ENCODE measurements at regions not wholly inside any gene's neighbourhood (a gene's known extent, or its start where the extent isn't known, plus 50 kb on each side); places are given as distances from the start of the nearest gene placed in this dataset.

DNA sequence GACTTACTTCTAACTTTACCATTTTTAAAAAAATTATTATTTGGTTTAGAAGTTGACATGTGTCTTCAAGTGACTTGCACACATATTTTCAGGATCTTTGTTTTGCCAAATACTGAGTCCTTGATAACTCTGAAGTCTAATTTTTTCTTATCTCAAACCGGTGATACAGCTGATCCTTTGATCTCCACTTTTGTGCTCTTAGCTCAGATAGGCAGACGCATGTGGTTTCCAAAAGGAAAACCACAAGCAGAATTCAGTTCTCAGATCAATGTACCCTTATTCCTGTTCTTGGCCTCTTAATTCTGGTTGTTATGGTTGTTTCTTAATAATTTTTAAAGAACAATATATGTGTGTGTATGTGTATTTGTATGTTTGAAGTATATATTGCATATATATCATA is 238.3 kb upstream of the EDIL3 start:
- DNase-seq, result no peak
- peaks cover 3% of the 10 kb centered on the region for H3K4me1 Mint-ChIP-seq
- no peak overlapping the region for H3K4me3 Mint-ChIP-seq
- H3K27ac Mint-ChIP-seq, result no peak overlapping the region
- CTCF ChIA-PET, result no interaction called here
- H3K36me3 Mint-ChIP-seq, result no peaks in the 10 kb centered on the region
- no peaks in the 10 kb centered on the region for H3K9me3 Mint-ChIP-seq
- H3K27me3 Mint-ChIP-seq, result no peaks in the 10 kb centered on the region

DNA sequence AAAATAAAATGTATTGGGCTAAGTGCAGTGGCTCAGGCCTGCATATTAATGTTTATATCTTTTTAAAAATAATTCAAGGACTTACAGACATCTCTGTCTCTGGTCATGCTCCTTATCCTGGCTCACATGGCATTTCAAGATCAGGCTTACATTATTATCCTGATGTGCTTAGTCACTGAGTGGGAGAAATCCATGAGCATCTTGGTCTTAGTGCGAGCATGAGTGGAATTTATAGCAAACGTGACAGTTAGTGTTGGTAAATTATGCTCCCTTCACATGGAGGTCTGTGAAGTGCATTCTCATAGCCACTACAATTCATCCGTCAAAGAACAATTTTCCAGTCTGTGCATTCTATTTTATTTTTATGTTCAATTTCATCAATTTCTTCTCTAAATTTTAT is 237.8 kb upstream of the EDIL3 start:
- no peak for DNase-seq
- Mint-ChIP-seq H3K36me3 (no peaks in the 10 kb centered on the region), H3K4me3 (no peak overlapping the region), H3K27me3 (no peaks in the 10 kb centered on the region), H3K27ac (no peak overlapping the region), H3K4me1 (peaks cover 3% of the 10 kb centered on the region), H3K9me3 (no peaks in the 10 kb centered on the region)
- CTCF ChIA-PET, result no interaction called here

DNA sequence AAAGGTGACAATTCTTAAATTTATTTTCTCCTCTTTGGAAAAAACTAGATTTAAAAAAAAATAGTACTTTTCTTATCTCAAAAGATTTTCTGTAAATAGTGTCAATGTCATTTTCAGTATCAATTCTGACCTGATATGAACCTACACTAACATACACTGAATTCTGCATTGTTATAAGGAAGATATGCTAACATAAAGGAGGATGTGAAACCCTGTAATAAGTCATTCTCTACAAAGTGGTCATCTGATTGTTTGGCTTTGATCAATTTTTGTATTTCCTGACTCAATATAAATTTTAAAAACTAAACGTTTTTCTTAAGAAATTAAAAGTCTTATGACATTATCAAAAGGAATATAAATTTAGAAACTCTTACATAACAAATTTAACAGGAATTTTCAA is 233.6 kb upstream of the EDIL3 start:
- Mint-ChIP-seq H3K4me3 (no peak overlapping the region), H3K9me3 (no peaks in the 10 kb centered on the region), H3K4me1 (peaks cover 3% of the 10 kb centered on the region), H3K36me3 (no peaks in the 10 kb centered on the region), H3K27me3 (no peaks in the 10 kb centered on the region), H3K27ac (no peak overlapping the region)
- DNase-seq, result no peak
- CTCF ChIA-PET, result no interaction called here

DNA sequence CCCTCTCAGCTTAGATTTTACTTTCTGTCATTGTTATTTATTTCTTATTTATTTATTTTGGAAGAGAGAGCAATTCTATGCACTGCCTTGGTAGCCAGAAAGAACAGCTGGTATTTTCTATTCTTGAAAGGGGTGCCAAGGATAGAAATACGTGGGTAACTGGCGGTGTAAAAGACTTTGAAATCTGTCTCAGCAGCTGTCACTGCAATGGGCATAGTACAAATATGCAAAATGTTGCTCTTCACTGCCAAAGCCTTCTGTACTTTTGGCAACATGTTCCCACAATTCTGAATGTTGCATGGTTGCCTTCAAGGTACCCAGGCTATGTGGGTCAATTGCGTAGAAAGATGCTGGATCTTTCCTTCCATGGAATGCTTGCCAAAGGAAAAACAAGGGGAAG is 230.2 kb upstream of the EDIL3 start:
- no peaks in the 10 kb centered on the region for H3K4me1 Mint-ChIP-seq
- no peak overlapping the region for H3K27ac Mint-ChIP-seq
- H3K36me3 Mint-ChIP-seq, result no peaks in the 10 kb centered on the region
- no peak for DNase-seq
- H3K9me3 Mint-ChIP-seq, result no peaks in the 10 kb centered on the region
- no peaks in the 10 kb centered on the region for H3K27me3 Mint-ChIP-seq
- CTCF ChIA-PET, result no interaction called here
- H3K4me3 Mint-ChIP-seq, result no peak overlapping the region

DNA sequence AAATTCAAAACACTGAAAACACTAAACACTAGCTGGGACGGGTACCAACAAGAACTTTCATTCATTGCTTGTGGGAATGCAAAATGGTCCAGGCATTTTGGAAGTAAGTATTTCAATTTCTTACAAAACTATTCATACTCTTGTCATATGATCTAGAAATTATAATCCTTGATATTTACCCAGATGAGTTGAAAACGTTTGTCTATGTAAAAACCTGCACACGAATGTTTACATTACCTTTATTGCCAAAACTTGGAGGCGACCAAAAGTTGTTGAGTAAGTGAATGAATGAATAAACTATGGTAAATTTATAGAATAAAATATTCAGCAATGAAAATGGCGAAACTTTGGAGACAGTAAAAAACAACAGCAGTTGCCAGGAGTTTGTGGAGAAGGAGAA is 222.1 kb upstream of the EDIL3 start:
- Mint-ChIP-seq H3K4me3 (no peak overlapping the region), H3K27ac (no peak overlapping the region), H3K9me3 (no peaks in the 10 kb centered on the region), H3K4me1 (no peaks in the 10 kb centered on the region), H3K27me3 (no peaks in the 10 kb centered on the region), H3K36me3 (no peaks in the 10 kb centered on the region)
- CTCF ChIA-PET, result no interaction called here
- no peak for DNase-seq

DNA sequence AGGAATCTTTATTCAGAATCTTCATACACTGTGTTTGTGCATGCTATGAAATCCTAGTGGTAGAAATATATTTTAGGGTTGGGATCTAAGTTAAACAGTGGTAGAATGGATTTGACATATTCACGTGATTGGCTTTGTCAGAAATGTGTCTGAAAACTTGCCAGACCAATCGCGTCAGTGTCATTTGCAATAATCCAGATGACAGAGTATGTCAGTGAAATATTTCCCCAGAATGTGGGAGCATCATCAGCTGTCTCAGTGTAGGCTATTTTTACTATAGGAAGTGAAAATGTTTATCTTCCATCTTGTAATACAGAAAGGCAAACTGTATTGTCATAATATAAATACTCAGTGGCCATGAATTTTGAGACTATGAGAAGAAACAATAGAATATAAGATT is 220.6 kb upstream of the EDIL3 start:
- CTCF ChIA-PET, result interaction anchor here (0.7 kb wide), 1 partner anchor 146 kb away, joined by 5 read pairs; no protein-coding TSS in a partner anchor
- no peak overlapping the region for H3K4me3 Mint-ChIP-seq
- H3K4me1 Mint-ChIP-seq, result no peaks in the 10 kb centered on the region
- H3K9me3 Mint-ChIP-seq, result no peaks in the 10 kb centered on the region
- H3K27ac Mint-ChIP-seq, result no peak overlapping the region
- H3K36me3 Mint-ChIP-seq, result no peaks in the 10 kb centered on the region
- no peak for DNase-seq
- no peaks in the 10 kb centered on the region for H3K27me3 Mint-ChIP-seq

DNA sequence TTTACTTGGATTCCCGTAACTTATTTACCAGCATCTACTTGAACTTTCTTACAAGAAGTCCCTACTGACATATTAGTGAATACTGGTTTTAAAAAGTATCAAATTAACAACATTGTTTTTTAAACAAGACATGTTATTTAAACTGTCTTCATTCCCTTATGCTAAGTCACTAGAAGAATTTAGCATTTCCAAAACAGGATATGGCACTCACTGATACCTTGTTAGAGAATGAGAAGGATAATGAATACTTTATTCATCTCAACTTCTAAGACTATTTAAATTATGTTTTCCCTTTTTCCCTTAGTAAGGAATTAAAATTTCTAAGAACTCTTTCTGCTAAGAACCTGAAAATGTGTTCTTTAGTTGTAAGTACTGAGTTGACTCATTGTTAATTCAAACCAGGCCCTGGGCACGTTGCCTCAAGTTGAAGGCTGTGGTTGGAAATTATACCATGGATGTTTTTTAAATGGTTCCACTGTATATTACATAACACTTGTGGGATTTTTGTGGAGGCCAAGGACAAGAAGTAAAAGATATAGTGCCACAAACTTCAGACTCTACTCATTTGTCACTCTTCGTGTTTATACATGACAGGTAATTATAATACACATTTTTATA is 219.0 kb upstream of the EDIL3 start:
- H3K9me3 Mint-ChIP-seq, result no peaks in the 10 kb centered on the region
- no peak overlapping the region for H3K27ac Mint-ChIP-seq
- no peaks in the 10 kb centered on the region for H3K36me3 Mint-ChIP-seq
- CTCF ChIA-PET, result no interaction called here
- H3K4me3 Mint-ChIP-seq, result no peak overlapping the region
- DNase-seq, result no peak
- no peaks in the 10 kb centered on the region for H3K27me3 Mint-ChIP-seq
- no peaks in the 10 kb centered on the region for H3K4me1 Mint-ChIP-seq

DNA sequence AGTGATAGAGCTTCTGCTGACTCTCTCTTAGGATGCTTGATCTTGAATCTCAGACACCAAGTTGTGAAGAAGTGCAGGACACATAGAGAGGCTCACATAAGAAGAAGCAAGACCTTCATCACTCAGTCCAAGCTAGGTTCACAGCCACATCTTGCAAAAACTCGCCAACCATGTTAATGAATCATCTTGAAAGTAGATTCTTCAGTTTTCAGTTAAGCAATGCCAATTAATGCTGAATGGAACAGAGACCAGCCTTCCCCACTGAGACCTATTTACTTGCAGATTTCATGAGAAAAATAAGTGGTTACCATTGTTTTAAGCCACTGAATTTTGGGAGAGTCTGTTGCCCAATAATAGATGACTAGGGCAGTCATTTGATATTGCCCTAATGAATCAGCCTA is 217.7 kb upstream of the EDIL3 start:
- no peak for DNase-seq
- Mint-ChIP-seq H3K4me3 (no peak overlapping the region), H3K36me3 (no peaks in the 10 kb centered on the region), H3K4me1 (no peaks in the 10 kb centered on the region), H3K27ac (no peak overlapping the region), H3K27me3 (no peaks in the 10 kb centered on the region), H3K9me3 (no peaks in the 10 kb centered on the region)
- CTCF ChIA-PET, result no interaction called here

DNA sequence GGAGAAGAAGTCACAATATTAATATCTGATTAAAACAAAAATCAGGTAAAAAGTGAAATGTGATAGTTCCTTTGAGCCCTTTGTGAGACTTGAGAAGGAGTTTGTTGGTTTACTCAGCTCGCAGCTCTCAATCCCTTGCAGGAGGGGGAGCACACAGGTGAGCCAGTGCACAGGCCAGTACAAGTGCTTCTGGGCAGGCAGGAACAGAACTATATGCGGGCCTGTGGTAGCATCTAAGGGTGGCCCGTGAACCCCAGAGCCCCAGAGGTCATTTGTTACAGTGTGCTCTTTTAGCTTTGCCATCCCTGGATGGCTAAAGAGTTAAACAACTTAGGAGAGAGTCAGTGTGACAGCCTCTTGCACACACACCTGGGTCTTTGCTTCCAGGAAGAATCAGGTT is 215.3 kb upstream of the EDIL3 start:
- no peaks in the 10 kb centered on the region for H3K9me3 Mint-ChIP-seq
- CTCF ChIA-PET, result no interaction called here
- no peaks in the 10 kb centered on the region for H3K36me3 Mint-ChIP-seq
- H3K4me1 Mint-ChIP-seq, result no peaks in the 10 kb centered on the region
- H3K4me3 Mint-ChIP-seq, result no peak overlapping the region
- no peaks in the 10 kb centered on the region for H3K27me3 Mint-ChIP-seq
- DNase-seq, result no peak
- H3K27ac Mint-ChIP-seq, result no peak overlapping the region

DNA sequence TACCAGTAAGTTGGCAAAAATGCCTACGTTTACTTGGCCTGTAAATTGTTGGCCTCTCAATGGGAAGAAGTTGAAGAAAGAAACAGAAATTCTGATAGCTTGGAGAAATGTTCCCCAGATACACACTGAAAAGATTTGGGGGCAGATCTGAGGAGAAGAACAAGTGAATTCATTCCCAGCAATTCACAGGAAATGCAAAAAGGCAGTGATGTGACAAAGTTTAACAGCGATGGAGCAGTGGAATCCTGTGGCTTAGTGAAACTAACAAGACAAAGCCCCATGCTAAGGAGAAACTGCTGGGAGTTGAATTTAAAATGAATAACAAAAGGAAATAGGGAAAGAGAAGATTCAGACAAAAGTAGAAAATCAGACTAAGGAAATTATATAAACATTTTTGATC is 213.2 kb upstream of the EDIL3 start:
- no peaks in the 10 kb centered on the region for H3K4me1 Mint-ChIP-seq

DNA sequence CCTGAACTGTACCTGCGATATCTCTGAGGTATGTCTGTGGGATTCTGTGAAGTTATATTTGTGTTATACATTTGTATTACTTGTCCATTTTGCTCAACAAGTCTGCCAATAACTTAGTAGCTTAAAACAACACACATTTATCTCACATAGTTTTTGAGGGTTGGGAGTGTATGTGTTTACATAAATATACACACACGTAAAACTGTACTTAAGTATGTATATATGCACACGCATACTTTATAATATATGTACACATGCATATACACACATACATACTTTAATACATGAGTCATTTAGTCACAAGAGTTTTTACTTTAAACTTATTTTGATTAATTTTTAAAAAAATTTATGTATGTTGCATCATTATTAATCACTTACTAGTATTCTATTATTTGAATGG is 205.9 kb upstream of the EDIL3 start:
- Mint-ChIP-seq H3K27ac (no peak overlapping the region), H3K4me3 (no peak overlapping the region), H3K9me3 (no peaks in the 10 kb centered on the region), H3K4me1 (no peaks in the 10 kb centered on the region), H3K27me3 (no peaks in the 10 kb centered on the region), H3K36me3 (no peaks in the 10 kb centered on the region)
- no peak for DNase-seq
- CTCF ChIA-PET, result no interaction called here

More for the DNA sequence above, 213.2 kb upstream of the EDIL3 start:
- H3K27me3 Mint-ChIP-seq, result no peaks in the 10 kb centered on the region
- no peaks in the 10 kb centered on the region for H3K9me3 Mint-ChIP-seq
- no peak for DNase-seq
- H3K27ac Mint-ChIP-seq, result no peak overlapping the region
- CTCF ChIA-PET, result no interaction called here
- H3K36me3 Mint-ChIP-seq, result no peaks in the 10 kb centered on the region
- no peak overlapping the region for H3K4me3 Mint-ChIP-seq

DNA sequence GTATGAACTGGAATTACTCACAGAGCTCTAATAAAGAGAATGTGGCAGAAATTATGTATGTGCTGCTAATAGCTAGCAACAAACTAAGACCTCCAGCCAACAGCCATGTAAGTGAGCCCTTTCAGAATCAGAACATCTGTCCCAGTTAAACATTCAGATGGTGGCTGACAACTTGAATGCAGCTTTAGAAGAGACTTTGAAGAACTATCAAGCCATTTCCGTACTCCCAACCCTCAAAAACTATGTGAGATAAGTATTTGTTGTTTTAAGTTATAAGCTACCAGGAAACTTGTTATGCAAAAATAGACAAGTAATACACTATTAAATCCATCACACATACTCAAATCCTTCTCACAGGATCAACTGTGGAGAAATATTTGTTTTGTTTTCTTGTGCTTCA is 205.2 kb upstream of the EDIL3 start:
- H3K27ac Mint-ChIP-seq, result no peak overlapping the region
- DNase-seq, result no peak
- no peaks in the 10 kb centered on the region for H3K9me3 Mint-ChIP-seq
- CTCF ChIA-PET, result no interaction called here
- H3K36me3 Mint-ChIP-seq, result no peaks in the 10 kb centered on the region
- H3K4me1 Mint-ChIP-seq, result no peaks in the 10 kb centered on the region
- no peaks in the 10 kb centered on the region for H3K27me3 Mint-ChIP-seq
- H3K4me3 Mint-ChIP-seq, result no peak overlapping the region

DNA sequence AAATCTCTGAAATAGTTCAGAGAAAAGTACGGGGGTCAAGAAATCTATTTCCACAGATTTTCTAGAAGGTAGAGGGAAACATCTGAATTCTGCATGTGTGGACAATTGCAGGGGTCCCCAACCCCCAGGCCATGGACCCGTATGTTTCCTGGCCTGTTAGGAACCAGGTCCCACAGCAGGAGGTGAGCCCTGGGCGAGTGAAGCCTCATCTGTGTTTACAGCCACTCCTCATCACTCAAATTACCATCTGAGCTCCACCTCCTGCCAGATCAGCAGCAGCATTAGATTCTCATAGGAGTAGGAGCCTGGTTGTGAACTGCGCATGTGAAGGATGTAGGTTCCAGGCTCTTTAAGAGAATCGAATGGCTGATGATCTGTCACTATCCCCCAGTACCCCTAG is 200.5 kb upstream of the EDIL3 start:
- Mint-ChIP-seq H3K27me3 (no peaks in the 10 kb centered on the region), H3K36me3 (no peaks in the 10 kb centered on the region)

DNA sequence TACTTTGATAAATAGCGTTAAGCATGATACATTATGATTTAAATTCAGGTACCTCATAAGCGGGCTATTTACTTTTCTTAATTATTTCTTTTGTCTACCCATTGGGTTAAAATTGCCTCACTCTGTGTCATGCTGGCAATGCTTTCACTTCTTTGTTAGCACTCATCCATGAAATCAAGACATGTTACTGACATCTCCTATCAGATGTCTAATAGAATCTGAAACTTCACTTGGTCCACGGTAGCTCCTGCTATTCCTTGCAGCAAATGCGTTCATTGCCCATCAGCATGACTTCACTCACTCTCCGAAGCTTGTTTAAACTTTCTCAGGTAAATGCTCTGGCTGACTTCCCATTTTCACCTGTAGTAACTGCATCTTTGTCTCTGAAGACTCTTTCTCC is 193.5 kb upstream of the EDIL3 start:
- Mint-ChIP-seq H3K27ac (no peak overlapping the region), H3K27me3 (no peaks in the 10 kb centered on the region), H3K4me1 (no peaks in the 10 kb centered on the region), H3K9me3 (no peaks in the 10 kb centered on the region), H3K36me3 (no peaks in the 10 kb centered on the region), H3K4me3 (no peak overlapping the region)
- no peak for DNase-seq
- CTCF ChIA-PET, result no interaction called here

More for the DNA sequence above, 200.5 kb upstream of the EDIL3 start:
- H3K27ac Mint-ChIP-seq, result no peak overlapping the region
- H3K9me3 Mint-ChIP-seq, result no peaks in the 10 kb centered on the region
- H3K4me3 Mint-ChIP-seq, result no peak overlapping the region
- CTCF ChIA-PET, result no interaction called here
- no peaks in the 10 kb centered on the region for H3K4me1 Mint-ChIP-seq
- DNase-seq, result no peak

DNA sequence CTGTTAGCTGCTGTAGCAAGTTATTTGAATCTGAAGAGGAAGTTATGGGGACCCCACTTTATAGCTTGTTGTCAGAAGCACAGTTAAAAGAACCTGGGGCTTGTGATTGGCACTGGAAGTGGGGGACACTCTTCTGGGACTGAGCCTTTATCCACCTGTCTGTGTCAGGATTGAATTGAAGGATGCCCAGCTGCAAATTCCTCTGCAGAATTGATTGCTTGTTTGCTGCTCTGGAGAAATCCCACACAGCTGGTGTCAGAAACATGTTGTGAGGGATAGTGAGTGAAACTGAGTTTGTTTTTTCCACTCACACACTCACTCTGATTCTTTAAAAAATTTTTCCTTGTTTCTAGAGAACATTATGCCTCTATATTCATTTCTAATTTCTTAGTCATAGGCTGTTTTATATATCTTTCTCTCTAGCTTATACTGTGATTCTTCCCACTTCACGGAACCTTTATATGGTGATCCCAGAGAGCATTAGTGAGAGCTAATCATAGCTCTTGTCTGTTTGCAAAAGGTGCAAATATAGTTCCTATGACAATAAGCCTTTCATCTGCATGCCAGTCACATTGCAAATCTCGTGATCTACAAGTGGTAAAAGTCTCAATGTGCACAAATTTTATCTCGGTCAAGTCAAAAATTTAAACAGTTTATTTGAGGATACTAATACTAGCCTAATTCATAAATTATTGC is 188.5 kb upstream of the EDIL3 start:
- Mint-ChIP-seq H3K9me3 (no peaks in the 10 kb centered on the region), H3K36me3 (no peaks in the 10 kb centered on the region), H3K4me1 (no peaks in the 10 kb centered on the region), H3K27me3 (no peaks in the 10 kb centered on the region), H3K27ac (no peak overlapping the region), H3K4me3 (no peak overlapping the region)
- DNase-seq, result no peak
- CTCF ChIA-PET, result no interaction called here

DNA sequence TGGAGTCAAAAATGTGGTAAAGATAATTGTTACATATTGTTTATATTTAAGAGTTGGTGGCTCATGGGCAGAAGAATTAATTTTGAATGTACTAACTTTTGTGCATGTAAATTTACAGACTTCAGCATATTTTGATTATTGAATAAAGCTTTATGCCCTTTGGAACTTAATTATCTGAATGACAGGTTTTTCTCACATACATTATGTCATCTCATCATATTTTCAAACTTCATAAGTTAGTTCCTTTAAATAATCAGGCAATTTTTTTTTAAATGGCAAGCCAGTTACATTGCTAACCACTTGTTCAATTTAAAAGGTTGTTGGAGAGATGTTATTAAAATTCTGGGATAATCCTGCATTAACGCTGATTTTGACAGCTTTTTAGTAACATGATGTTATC is 184.6 kb upstream of the EDIL3 start:
- Mint-ChIP-seq H3K9me3 (no peaks in the 10 kb centered on the region), H3K4me1 (no peaks in the 10 kb centered on the region), H3K36me3 (no peaks in the 10 kb centered on the region), H3K27ac (no peak overlapping the region), H3K27me3 (no peaks in the 10 kb centered on the region), H3K4me3 (no peak overlapping the region)
- CTCF ChIA-PET, result no interaction called here
- DNase-seq, result no peak

Measured in activated naive CD4-positive, alpha-beta T cell treated with anti-CD3 and anti-CD28 coated beads, Interleukin-2, amount 10 ng/mL, durations not matched to agents 7 days and 5 days (primary cell).